NT2/D1 (cell line): ENCODE measurements at regions not wholly inside any gene's neighbourhood (a gene's known extent, or its start where the extent isn't known, plus 50 kb on each side); places are given as distances from the start of the nearest gene placed in this dataset.

Experiments used
- SUZ12 ChIP-seq: IDR thresholded peaks from 2 replicates; pipeline ENCODE4 v1.6.1; 2011; ENCODE audit not compliant: insufficient read length, insufficient read depth; ENCODE audit errors: extremely low read depth
- YY1 ChIP-seq: IDR thresholded peaks from 2 replicates; pipeline ENCODE4 v1.6.1; 2011; ENCODE audit not compliant: insufficient read length, insufficient read depth
- ZNF274 ChIP-seq: IDR thresholded peaks from 2 replicates; pipeline ENCODE4 v1.6.1; 2011; ENCODE audit warnings: mild to moderate bottlenecking, low read depth, low read length

GRCh38 chr20:41672282-41672681, 54.1 kb upstream of the CHD6 start:
- TF ChIP-seq SUZ12 (no peak), YY1 (no peak), ZNF274 (no peak)
